C4-2B (cell line): ENCODE measurements at regions not wholly inside any gene's neighbourhood (a gene's known extent, or its start where the extent isn't known, plus 50 kb on each side); places are given as distances from the start of the nearest gene placed in this dataset.

Experiments
- H3K27ac ChIP-seq: fragments of 450-650 bp; 2 replicates; pipeline ENCODE4 v1.5.1; 2017
- ZFX ChIP-seq: fragments of 450-650 bp; IDR thresholded peaks from 2 replicates; pipeline ENCODE4 v1.6.1; 2017
- TF ChIP-seq, protein P1 (sequence below): fragments of 450-650 bp; conservative IDR thresholded peaks from 2 replicates; pipeline ENCODE4 v1.5.1; 2017; ENCODE audit warnings: mild to moderate bottlenecking

DNA sequence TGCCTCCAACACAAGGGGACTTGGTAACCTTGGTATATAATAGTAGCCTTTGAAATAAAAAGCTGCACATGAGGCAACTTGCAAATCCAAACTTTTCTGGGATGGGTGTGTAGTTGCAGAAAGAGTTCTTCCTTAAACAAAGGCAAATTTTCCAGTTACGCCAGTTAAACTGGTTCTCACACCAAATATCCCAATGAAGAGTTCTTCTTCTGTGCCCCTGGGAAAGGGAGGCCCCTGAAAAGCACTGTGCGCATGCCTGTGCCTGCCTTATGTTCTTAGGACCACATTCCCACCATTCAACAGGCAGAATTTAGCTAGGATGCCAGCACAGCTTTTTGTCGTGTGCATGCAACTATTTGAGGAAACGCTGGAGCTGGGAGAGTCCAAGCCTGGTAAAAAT, 164.8 kb upstream of the SLC25A13 start:
- H3K27ac ChIP-seq, result no peak overlapping the region
- no peak for TF ChIP-seq ZFX
- TF ChIP-seq, protein P1, sequence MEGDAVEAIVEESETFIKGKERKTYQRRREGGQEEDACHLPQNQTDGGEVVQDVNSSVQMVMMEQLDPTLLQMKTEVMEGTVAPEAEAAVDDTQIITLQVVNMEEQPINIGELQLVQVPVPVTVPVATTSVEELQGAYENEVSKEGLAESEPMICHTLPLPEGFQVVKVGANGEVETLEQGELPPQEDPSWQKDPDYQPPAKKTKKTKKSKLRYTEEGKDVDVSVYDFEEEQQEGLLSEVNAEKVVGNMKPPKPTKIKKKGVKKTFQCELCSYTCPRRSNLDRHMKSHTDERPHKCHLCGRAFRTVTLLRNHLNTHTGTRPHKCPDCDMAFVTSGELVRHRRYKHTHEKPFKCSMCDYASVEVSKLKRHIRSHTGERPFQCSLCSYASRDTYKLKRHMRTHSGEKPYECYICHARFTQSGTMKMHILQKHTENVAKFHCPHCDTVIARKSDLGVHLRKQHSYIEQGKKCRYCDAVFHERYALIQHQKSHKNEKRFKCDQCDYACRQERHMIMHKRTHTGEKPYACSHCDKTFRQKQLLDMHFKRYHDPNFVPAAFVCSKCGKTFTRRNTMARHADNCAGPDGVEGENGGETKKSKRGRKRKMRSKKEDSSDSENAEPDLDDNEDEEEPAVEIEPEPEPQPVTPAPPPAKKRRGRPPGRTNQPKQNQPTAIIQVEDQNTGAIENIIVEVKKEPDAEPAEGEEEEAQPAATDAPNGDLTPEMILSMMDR, result no peak

DNA sequence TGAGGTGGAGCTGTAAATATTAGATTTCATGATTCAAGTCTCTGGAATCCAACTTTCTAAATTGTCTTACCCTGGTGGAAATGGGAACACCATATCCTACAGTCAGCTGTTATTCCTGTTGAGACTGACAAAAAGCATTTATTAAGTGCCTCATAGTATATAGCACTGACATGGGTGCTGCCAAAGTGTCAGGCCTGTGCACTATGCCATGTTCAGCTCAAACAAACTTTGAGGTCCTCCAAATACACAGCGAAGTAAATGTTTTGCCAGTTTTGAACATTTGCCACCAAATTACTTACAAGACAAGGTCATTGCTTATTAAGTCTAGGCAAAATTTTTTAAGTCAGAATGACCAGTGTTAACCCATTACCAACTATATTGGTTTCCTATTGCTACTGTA, 162.9 kb upstream of the SLC25A13 start:
- no peak for TF ChIP-seq ZFX
- TF ChIP-seq, protein P1, result no peak
- H3K27ac ChIP-seq, result no peak overlapping the region

DNA sequence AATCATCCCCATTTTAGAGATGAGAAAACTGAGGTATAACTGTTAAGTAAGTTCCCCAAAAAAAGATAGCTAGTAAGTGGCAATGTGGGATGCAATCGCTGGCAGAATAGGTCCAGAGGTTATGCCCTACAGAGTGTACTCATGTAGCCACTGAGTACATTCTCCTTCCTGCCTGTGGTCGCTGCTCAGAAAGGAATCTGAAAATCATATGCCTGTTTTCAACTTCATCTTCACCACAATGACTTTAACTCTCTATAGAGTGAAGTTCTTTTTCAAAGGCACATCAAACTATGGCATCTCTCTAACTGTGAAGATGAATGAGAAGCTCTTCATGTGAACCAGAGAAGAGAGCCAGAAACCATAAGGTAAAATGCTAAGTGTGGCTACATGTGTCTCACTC, 162.2 kb upstream of the SLC25A13 start:
- H3K27ac ChIP-seq, result no peak overlapping the region
- no peak for TF ChIP-seq ZFX
- TF ChIP-seq, protein P1, result no peak

DNA sequence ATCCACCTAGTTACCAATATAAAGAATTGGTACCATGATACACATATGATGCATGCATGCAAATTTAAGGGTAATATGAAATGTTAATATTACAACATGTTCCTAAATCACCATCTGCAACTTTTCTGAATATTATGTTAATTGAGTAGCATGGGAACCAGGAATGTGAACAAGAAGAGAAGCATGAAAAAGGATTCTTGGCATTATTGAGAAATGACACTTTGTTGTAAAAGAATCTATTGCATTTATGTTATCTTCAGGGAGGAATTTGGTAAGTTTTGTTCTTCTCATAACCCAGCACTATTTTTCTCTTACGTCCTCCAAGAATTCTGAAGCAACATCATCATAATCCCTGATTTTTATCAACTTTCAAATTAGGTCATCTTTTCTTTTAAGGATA, 159.9 kb upstream of the SLC25A13 start:
- H3K27ac ChIP-seq, result no peak overlapping the region
- TF ChIP-seq ZFX, result no peak
- TF ChIP-seq, protein P1, result no peak

DNA sequence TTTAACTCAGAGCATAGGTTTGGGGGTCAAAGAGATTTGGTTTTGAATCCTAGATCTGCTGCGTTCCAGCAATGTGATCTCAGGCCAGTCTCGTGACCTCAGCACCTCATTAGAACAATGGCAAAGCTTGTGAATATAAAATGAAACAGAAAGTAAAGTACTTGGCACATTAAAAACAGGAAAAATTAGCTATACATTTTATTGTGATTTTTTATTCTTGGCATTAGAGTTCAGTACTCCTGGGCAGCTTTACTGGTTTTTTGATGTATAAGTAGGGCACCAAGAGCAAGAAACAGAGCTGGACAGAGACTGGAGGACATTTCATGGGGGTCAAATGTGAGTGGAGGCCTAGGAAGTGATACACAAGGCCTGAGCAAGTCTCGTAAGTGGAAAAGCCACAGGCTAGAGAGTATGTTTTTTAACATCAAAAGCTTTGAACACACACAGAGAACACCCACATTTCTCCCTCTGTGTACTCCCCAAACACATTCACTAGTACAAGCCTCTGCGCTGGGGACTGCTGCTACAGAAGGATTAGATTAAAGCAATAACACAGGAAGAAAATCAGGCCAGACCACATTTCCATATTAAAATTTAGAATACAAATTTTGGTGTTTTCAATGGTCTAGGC, 157.2 kb upstream of the SLC25A13 start:
- no peak for TF ChIP-seq ZFX
- TF ChIP-seq, protein P1, result no peak
- H3K27ac ChIP-seq, result no peak overlapping the region

DNA sequence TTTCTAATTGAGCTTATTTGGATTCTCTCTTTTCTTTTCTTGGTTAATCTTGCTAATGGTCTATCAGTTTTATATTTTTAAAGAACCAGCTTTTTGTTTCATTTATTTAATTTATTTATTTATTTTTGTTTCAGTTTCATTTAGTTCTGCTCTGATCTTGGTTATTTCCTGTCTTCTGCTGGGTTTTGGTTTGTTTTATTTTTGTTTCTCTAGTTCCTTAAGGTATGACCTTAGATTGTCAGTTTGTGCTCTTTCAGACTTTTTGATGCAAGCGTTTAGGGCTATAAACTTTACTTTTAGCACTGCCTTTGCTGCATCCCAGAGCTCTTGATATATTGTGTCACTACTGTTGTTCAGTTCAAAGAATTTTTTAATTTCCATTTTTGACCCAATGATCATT, 149.7 kb upstream of the SLC25A13 start:
- TF ChIP-seq ZFX, result no peak
- TF ChIP-seq, protein P1, result no peak

DNA sequence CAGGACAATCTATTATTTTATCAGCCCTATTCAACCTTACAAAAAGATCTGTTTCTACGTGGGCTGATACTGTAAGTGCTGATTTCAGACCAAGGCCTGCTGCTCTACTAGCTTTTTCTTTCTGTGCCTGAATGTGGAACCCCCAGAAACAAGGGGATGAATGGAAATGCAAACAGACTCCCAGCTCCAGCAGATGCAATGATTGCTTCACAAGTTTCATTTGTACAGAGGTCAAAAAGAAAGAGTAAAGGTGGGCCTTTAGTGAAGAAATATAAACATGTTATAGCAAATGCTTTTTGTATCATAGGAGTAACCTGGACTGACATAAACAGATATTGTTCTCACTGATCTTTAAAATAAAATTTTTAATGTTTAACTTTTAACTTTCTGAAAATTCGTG, 130.2 kb upstream of the SLC25A13 start:
- H3K27ac ChIP-seq, result no peak overlapping the region
- TF ChIP-seq, protein P1, result no peak
- no peak for TF ChIP-seq ZFX

More for the DNA sequence above, 149.7 kb upstream of the SLC25A13 start:
- H3K27ac ChIP-seq, result no peak overlapping the region
